Left cardiac atrium (tissue), 4 donors: ENCODE measurements at regions not wholly inside any gene's neighbourhood (a gene's known extent, or its start where the extent isn't known, plus 50 kb on each side); places are given as distances from the start of the nearest gene placed in this dataset.
"Not testable (repeated sequence)": the region's sequence is repeated elsewhere in the genome, so short reads cannot be mapped to it uniquely, and the experiment has no call there.

Experiments used
- ATAC-seq, 2 donors: fragments of 200-7000 bp; cut with Tn5 transposase; one replicate each; pipeline ENCODE4 v1.9.1; 2020; ENCODE audit warnings: mild to moderate bottlenecking in 2 of 2, moderate library complexity in 2 of 2
- DNase-seq: peaks from one replicate; pipeline ENCODE4 v3.0.0-alpha.2; 2020
- intact Hi-C, 2 donors: fragments of 100-400 bp; cut with DNase I; formaldehyde crosslinking; loops; one replicate each; pipeline versions ENCODE4 v1.14.1 to v1.15.1; 2022 to 2023
- donor health status: DM: no; HTN: yes; CAD: no.
- donor health status: DM: no; HTN: yes; CAD: no; lungs with severe emphysema.
- donor health status: DM: yes; HTN: yes; CAD: no.
- donor health status: Dilated cardiomyopathy.

GRCh38 chr1:24268555-24268954, 50.6 kb upstream of the GRHL3 start:
- ATAC-seq, DNase-seq, intact Hi-C loops: not testable (repeated sequence)

- no peak for DNase-seq
- no peak for ATAC-seq
- intact Hi-C loops = no loop called here
These were observed 52.2 kb upstream of the GRHL3 start for GRCh38 chr1:24266998-24267397.

- intact Hi-C loops = no loop called here
- ATAC-seq (no peak), DNase-seq (no peak)
These were observed 52.7 kb upstream of the GRHL3 start for GRCh38 chr1:24266398-24266941.

GRCh38 chr1:24263746-24264145, 55.4 kb upstream of the GRHL3 start:
- ATAC-seq = no peak
- DNase-seq = no peak
- intact Hi-C loops = no loop called here

GRCh38 chr1:24263211-24263610, 55.9 kb upstream of the GRHL3 start:
- DNase-seq (no peak), ATAC-seq (no peak)
- intact Hi-C loops = no loop called here

GRCh38 chr1:24261977-24262376, 57.2 kb upstream of the GRHL3 start:
- intact Hi-C loops = no loop called here
- no peak for ATAC-seq

GRCh38 chr1:24258735-24259424, 60.3 kb upstream of the GRHL3 start:
- ATAC-seq (no peak), DNase-seq (no peak)
- intact Hi-C loops = no loop called here

More at GRCh38 chr1:24261977-24262376, 57.2 kb upstream of the GRHL3 start:
- no peak for DNase-seq

- intact Hi-C loops = no loop called here
- ATAC-seq (no peak), DNase-seq (no peak)
These were observed 61.8 kb upstream of the GRHL3 start for GRCh38 chr1:24257373-24257772.

- DNase-seq = no peak
- intact Hi-C loops = no loop called here
- ATAC-seq = no peak
These were observed 62.5 kb upstream of the GRHL3 start for GRCh38 chr1:24256687-24257086.

- ATAC-seq = no peak
- DNase-seq = no peak
- intact Hi-C loops = no loop called here
These were observed 63.9 kb upstream of the GRHL3 start for GRCh38 chr1:24255226-24255625.

- no peak for DNase-seq
- no peak for ATAC-seq
- intact Hi-C loops = no loop called here
These were observed 64.4 kb upstream of the GRHL3 start for GRCh38 chr1:24254783-24255182.

- intact Hi-C loops = no loop called here
These were observed 65.6 kb upstream of the GRHL3 start for GRCh38 chr1:24253571-24253970.

GRCh38 chr1:24252185-24252780, 65.2 kb upstream of the IFNLR1 start:
- intact Hi-C loops = no loop called here
- ATAC-seq (no peak), DNase-seq (no peak)

More at GRCh38 chr1:24253571-24253970, 65.6 kb upstream of the GRHL3 start:
- DNase-seq (no peak), ATAC-seq (no peak)

GRCh38 chr1:24251501-24251900, 64.4 kb upstream of the IFNLR1 start:
- ATAC-seq (no peak), DNase-seq (no peak)
- intact Hi-C loops = no loop called here

GRCh38 chr1:24250791-24251190, 63.7 kb upstream of the IFNLR1 start:
- intact Hi-C loops = no loop called here
- no peak for DNase-seq
- ATAC-seq = no peak

GRCh38 chr1:24250224-24250623, 63.1 kb upstream of the IFNLR1 start:
- ATAC-seq (no peak), DNase-seq (no peak)
- intact Hi-C loops = no loop called here

- intact Hi-C loops = no loop called here
- DNase-seq (no peak), ATAC-seq (no peak)
These were observed 61.8 kb upstream of the IFNLR1 start for GRCh38 chr1:24248859-24249258.

- ATAC-seq, intact Hi-C loops, DNase-seq: not testable (repeated sequence)
These were observed 60.2 kb upstream of the IFNLR1 start for GRCh38 chr1:24247337-24247736.

GRCh38 chr1:24244519-24245268, 57.6 kb upstream of the IFNLR1 start:
- intact Hi-C loops = no loop called here
- ATAC-seq (no peak), DNase-seq (no peak)

GRCh38 chr1:24237750-24238395, 50.8 kb upstream of the IFNLR1 start:
- DNase-seq (no peak), ATAC-seq (no peak)
- intact Hi-C loops = no loop called here
